ENCODE measurements at regions not wholly inside any gene's neighbourhood (a gene's known extent, or its start where the extent isn't known, plus 50 kb on each side); places are given as distances from the start of the nearest gene placed in this dataset.
"Not testable (repeated sequence)": the region's sequence is repeated elsewhere in the genome, so short reads cannot be mapped to it uniquely, and the experiment has no call there.

DNA sequence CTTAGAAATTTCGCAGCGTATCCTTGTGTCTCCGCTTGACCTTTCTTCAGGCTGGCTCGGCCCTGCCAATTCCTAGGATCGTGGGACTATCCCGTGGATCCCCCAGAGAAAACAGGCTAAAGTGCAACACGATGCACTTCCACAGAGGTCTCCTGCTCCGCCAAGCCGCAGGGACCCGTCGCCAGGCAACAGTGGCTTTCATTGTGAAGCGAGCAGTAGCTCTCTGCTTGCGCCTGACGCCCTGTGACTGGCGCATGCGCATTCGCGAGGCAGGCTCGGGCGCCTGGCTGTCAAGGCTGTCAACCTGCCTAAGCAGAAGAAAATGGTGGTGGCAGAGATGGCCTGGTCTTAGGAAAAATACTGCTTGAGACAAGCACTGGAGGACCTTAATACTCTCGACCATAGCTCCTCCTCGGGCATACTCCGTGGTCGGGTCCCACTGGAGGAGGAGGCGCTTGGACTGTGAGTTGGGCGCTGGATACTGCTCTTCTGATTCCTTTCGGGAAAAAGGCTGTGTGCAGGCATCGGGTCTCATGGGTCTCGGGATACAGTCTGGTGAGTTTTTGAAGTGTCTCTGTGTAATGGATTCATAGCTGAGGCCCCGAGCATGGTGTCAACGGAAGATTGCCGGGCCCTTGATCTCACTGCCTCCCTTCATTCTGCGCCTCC, 2336.1 kb downstream of the TP53TG3F start:
- TF ChIP-seq, protein P1, sequence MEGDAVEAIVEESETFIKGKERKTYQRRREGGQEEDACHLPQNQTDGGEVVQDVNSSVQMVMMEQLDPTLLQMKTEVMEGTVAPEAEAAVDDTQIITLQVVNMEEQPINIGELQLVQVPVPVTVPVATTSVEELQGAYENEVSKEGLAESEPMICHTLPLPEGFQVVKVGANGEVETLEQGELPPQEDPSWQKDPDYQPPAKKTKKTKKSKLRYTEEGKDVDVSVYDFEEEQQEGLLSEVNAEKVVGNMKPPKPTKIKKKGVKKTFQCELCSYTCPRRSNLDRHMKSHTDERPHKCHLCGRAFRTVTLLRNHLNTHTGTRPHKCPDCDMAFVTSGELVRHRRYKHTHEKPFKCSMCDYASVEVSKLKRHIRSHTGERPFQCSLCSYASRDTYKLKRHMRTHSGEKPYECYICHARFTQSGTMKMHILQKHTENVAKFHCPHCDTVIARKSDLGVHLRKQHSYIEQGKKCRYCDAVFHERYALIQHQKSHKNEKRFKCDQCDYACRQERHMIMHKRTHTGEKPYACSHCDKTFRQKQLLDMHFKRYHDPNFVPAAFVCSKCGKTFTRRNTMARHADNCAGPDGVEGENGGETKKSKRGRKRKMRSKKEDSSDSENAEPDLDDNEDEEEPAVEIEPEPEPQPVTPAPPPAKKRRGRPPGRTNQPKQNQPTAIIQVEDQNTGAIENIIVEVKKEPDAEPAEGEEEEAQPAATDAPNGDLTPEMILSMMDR (IDR thresholded peaks at IDR 0.05) = no peak
- H3K9me3 ChIP-seq = peaks cover 3% of the 10 kb centered on the region
- ATAC-seq (no peak), DNase-seq (no peak)
- no peak overlapping the region for H3K27ac ChIP-seq
- no peak overlapping the region for H3K4me3 ChIP-seq
- no peaks in the 10 kb centered on the region for H3K27me3 ChIP-seq (ENCODE audit: low read depth)
- no peaks in the 10 kb centered on the region for H3K36me3 ChIP-seq
- H3K4me1 ChIP-seq = no peaks in the 10 kb centered on the region
- intact Hi-C loops (cut with DNase I) = no loop called here

DNA sequence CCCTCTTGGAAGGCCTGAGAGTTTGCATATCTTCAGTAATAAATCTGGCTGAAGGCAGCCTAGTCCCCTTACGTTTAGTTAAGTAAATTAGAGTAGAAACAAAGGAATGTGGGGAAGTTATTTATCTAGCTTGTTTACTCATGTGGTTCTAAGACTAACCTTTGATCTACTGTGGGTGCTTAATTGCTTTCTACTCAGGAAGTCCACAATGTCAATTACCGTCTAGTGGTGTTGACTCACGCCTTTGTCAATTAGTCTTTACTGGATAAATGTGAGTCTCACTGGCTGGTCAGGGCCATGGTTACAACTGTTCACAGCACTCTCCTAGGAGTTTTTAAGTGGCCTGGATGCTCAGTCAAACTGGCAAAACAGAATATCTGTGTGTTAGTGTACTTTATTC, 2338.4 kb downstream of the TP53TG3F start:
- no peak overlapping the region for H3K4me3 ChIP-seq
- no peaks in the 10 kb centered on the region for H3K27me3 ChIP-seq (ENCODE audit: low read depth)
- no peaks in the 10 kb centered on the region for H3K4me1 ChIP-seq
- no peak for ATAC-seq
- no peak for DNase-seq
- intact Hi-C loops (cut with DNase I) = no loop called here
- peaks cover 3% of the 10 kb centered on the region for H3K9me3 ChIP-seq
- H3K36me3 ChIP-seq = no peaks in the 10 kb centered on the region
- H3K27ac ChIP-seq = no peak overlapping the region
- TF ChIP-seq, protein P1 (IDR thresholded peaks at IDR 0.05) = no peak

DNA sequence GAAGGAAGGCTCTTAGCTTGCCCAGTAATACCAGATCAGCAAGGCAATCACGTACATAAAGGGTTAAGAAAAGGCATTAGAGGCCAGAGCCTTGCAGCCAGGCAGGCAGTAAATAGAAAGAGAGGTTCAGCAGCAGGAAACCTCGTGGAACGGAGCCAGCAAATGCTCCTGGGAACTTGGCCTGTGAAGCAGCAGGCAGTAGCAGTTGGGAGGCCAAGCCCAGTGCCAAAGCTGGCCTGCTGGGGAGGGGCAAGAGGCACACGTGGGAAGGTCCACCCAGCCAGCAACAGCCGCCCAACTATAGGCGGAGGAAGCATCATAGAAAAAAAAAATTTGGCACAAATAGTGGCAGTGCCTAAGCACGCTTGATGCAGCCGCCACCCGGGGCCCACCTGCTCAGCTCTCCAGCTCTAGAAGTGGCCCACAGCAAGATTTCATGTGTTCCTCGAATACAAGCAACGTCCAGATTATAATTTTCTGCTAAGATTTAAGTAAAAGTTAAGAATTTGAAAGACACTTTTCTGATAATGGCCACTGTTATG, 2339.5 kb downstream of the TP53TG3F start:
- ATAC-seq = no peak
- Histone ChIP-seq H3K4me3 (no peak overlapping the region), H3K9me3 (peaks cover 3% of the 10 kb centered on the region), H3K27me3 (ENCODE audit: low read depth) (no peaks in the 10 kb centered on the region), H3K4me1 (no peaks in the 10 kb centered on the region), H3K36me3 (no peaks in the 10 kb centered on the region), H3K27ac (no peak overlapping the region)
- TF ChIP-seq, protein P1 (IDR thresholded peaks at IDR 0.05) = no peak
- DNase-seq = no peak
- intact Hi-C loops (cut with DNase I) = no loop called here

DNA sequence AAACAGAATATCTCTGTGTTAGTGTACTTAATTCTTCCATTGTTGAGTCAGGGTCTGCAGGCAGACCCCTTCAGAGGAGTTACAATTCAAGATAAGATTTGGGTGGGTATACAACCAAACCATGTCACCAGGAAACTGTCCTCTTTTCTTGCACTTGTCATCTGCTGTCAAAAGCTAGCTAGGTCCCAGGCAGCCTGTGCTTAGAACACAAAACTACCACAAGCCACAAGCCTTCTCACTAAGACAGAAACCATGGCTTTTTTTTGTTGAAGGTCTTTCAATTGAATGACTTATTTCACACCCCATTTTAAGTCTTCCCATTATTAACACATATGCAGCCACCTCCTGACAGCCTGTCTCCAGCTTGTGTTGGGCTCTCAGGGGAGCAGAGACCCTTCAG, 2345.1 kb downstream of the TP53TG3F start:
- H3K9me3 ChIP-seq; H3K4me1 ChIP-seq; H3K27me3 ChIP-seq (ENCODE audit: low read depth); DNase-seq; H3K27ac ChIP-seq; ATAC-seq; H3K36me3 ChIP-seq; H3K4me3 ChIP-seq; intact Hi-C loops (cut with DNase I): not testable (repeated sequence)

DNA sequence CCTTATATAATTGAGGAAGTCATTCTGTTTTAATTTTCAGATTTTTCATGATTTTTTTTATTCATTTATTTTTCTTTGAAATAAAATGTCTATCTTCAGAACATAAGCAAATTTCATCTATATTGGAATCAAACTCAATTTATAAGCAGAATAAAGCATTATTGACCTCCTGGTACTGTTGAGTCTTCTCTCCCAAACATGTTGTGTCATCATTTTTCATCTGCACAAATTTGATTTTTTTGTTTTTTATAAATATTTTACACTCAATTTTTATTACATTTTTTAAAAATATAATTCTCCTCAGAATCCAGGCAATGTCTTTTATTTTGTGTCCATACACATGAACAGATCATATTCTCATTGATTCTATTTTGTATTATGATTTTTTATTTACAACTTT, 2363.9 kb downstream of the TP53TG3F start:
- intact Hi-C loops (cut with DNase I) = no loop called here
- Histone ChIP-seq H3K9me3 (peaks cover 11% of the 10 kb centered on the region), H3K4me3 (no peak overlapping the region), H3K4me1 (no peaks in the 10 kb centered on the region), H3K36me3 (no peaks in the 10 kb centered on the region), H3K27me3 (ENCODE audit: low read depth) (no peaks in the 10 kb centered on the region), H3K27ac (no peak overlapping the region)
- TF ChIP-seq, protein P1 (IDR thresholded peaks at IDR 0.05) = no peak
- no peak for DNase-seq
- no peak for ATAC-seq

DNA sequence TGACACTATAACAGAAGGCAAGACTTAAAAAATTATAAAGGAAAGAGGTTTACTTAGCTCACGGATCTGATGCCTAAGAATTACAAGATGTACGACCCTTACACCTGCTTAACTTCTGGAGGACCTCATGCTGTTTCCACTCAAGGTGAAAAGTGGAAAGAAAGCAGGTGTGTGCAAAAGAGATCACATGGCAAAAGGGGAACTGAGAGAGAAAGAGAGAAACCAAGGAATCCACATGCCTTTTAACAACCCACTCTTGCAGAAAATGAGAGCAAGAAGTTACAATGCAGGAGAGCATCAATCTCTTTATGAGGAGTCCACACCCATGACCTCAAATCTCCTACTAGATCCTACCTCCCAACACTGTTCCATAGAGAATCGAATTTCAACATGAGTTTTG, 2382.2 kb downstream of the TP53TG3F start:
- DNase-seq (no peak), ATAC-seq (no peak)
- TF ChIP-seq, protein P1 (IDR thresholded peaks at IDR 0.05) = no peak
- Histone ChIP-seq H3K4me3 (no peak overlapping the region), H3K4me1 (no peaks in the 10 kb centered on the region), H3K9me3 (no peaks in the 10 kb centered on the region), H3K27me3 (ENCODE audit: low read depth) (no peaks in the 10 kb centered on the region), H3K36me3 (no peaks in the 10 kb centered on the region), H3K27ac (no peak overlapping the region)
- intact Hi-C loops (cut with DNase I) = no loop called here

All from lower lobe of right lung (tissue), 2 donors.